H9 (cell line): ENCODE measurements at regions not wholly inside any gene's neighbourhood (a gene's known extent, or its start where the extent isn't known, plus 50 kb on each side); places are given as distances from the start of the nearest gene placed in this dataset.

Experiments
- DNase-seq: peaks from one replicate; pipeline ENCODE4 v3.0.0-alpha.2; 2017
- H2AFZ ChIP-seq: one replicate; pipeline ENCODE4 v1.6.1; 2013; ENCODE audit warnings: mild to moderate bottlenecking, low read length, control low read depth, moderate library complexity
- H2AK5ac ChIP-seq: 2 replicates; pipeline ENCODE4 v1.6.1; 2013; ENCODE audit warnings: low read length, control low read depth, mixed read lengths; ENCODE audit not compliant: insufficient read length
- H2BK120ac ChIP-seq: one replicate; pipeline ENCODE4 v1.6.1; 2013; ENCODE audit warnings: low read depth, mild to moderate bottlenecking, low read length, control low read depth, inconsistent platforms; ENCODE audit not compliant: poor library complexity, severe bottlenecking
- H2BK12ac ChIP-seq: 2 replicates; pipeline ENCODE4 v1.6.1; 2013; ENCODE audit warnings: low read length, control low read depth, mixed read lengths, low read depth; ENCODE audit not compliant: insufficient read length
- H2BK15ac ChIP-seq: 2 replicates; pipeline ENCODE4 v1.6.1; 2013; ENCODE audit warnings: low read depth, low read length, control low read depth
- H2BK20ac ChIP-seq: one replicate; pipeline ENCODE4 v1.6.1; 2013; ENCODE audit warnings: low read depth, mild to moderate bottlenecking, low read length, control low read depth, inconsistent platforms; ENCODE audit not compliant: poor library complexity, severe bottlenecking
- H2BK5ac ChIP-seq: 2 replicates; pipeline ENCODE4 v1.6.1; 2013; ENCODE audit warnings: low read length, control low read depth, mixed read lengths; ENCODE audit not compliant: insufficient read length
- H3K14ac ChIP-seq: 2 replicates; pipeline ENCODE4 v1.6.1; 2013; ENCODE audit warnings: low read length, control low read depth; ENCODE audit not compliant: insufficient read depth
- H3K18ac ChIP-seq: 2 replicates; pipeline ENCODE4 v1.6.1; 2013; ENCODE audit warnings: low read depth, mild to moderate bottlenecking, mixed read lengths, low read length, control low read depth; ENCODE audit not compliant: insufficient read length
- H3K23ac ChIP-seq: 2 replicates; pipeline ENCODE4 v1.6.1; 2013; ENCODE audit warnings: low read length, control low read depth, mixed read lengths, low read depth; ENCODE audit not compliant: insufficient read length
- H3K23me2 ChIP-seq: 2 replicates; pipeline ENCODE4 v1.6.1; 2013; ENCODE audit warnings: low read depth, mild to moderate bottlenecking, mixed read lengths, low read length, control low read depth; ENCODE audit not compliant: insufficient read length, poor library complexity, severe bottlenecking
- H3K27ac ChIP-seq: 2 replicates; pipeline ENCODE4 v1.5.1; 2013; ENCODE audit warnings: low read length, control low read depth, mixed read lengths, low read depth; ENCODE audit not compliant: insufficient read length
- H3K27me3 ChIP-seq: 2 replicates; pipeline ENCODE4 v1.6.1; 2013; ENCODE audit warnings: low read length, control low read depth, inconsistent platforms; ENCODE audit not compliant: insufficient read depth
- H3K4ac ChIP-seq: 2 replicates; pipeline ENCODE4 v1.6.1; 2013; ENCODE audit warnings: low read depth, mild to moderate bottlenecking, control low read depth, inconsistent platforms, low read length, moderate library complexity
- H3K4me1 ChIP-seq: 2 replicates; pipeline ENCODE4 v1.6.1; 2013; ENCODE audit warnings: low read length, control low read depth, inconsistent platforms; ENCODE audit not compliant: insufficient read depth
- H3K4me2 ChIP-seq: 2 replicates; pipeline ENCODE4 v1.6.1; 2013; ENCODE audit warnings: low read length, control low read depth, mixed read lengths; ENCODE audit not compliant: insufficient read length, insufficient read depth
- H3K56ac ChIP-seq: 2 replicates; pipeline ENCODE4 v1.6.1; 2013; ENCODE audit warnings: low read depth, mild to moderate bottlenecking, mixed read lengths, low read length, control low read depth; ENCODE audit not compliant: insufficient read length
- H3K79me1 ChIP-seq: 2 replicates; pipeline ENCODE4 v1.6.1; 2013; ENCODE audit warnings: low read depth, mild to moderate bottlenecking, moderate library complexity, low read length, control low read depth, inconsistent platforms; ENCODE audit not compliant: insufficient read depth, poor library complexity, severe bottlenecking
- H3K79me2 ChIP-seq: 2 replicates; pipeline ENCODE4 v1.6.1; 2013; ENCODE audit warnings: low read length, control low read depth, inconsistent platforms; ENCODE audit not compliant: insufficient read depth
- H3K9ac ChIP-seq: 2 replicates; pipeline ENCODE4 v1.6.1; 2013; ENCODE audit warnings: low read length, control low read depth, mixed read lengths; ENCODE audit not compliant: insufficient read length; ENCODE audit errors: extremely low read depth
- H3K9me3 ChIP-seq: one replicate; pipeline ENCODE4 v1.6.1; 2013; ENCODE audit warnings: low read depth, low read length, inconsistent platforms; ENCODE audit not compliant: control insufficient read depth
- H3T11ph ChIP-seq: one replicate; pipeline ENCODE4 v1.6.1; 2013; ENCODE audit warnings: mild to moderate bottlenecking, low read length, control low read depth, inconsistent platforms
- H4K20me1 ChIP-seq: one replicate; pipeline ENCODE4 v1.6.1; 2013; ENCODE audit not compliant: control insufficient read depth, insufficient read length, insufficient read depth
- H4K5ac ChIP-seq: 2 replicates; pipeline ENCODE4 v1.6.1; 2013; ENCODE audit warnings: low read depth, mild to moderate bottlenecking, mixed read lengths, low read length, control low read depth; ENCODE audit not compliant: insufficient read length
- H4K8ac ChIP-seq: replicated peaks from 2 replicates; pipeline ENCODE4 v1.6.1; 2013; ENCODE audit warnings: low read length, control low read depth, mixed read lengths, low read depth; ENCODE audit not compliant: insufficient read length
- H4K91ac ChIP-seq: 2 replicates; pipeline ENCODE4 v1.6.1; 2013; ENCODE audit warnings: low read depth, mild to moderate bottlenecking, moderate library complexity, mixed read lengths, low read length, control low read depth; ENCODE audit not compliant: insufficient read length
- H3K27ac Mint-ChIP-seq, 3 experiments: 2 replicates in 2 of 3; 3 replicates in 1 of 3; pipeline ENCODE4 v1.8.0; 2020 to 2021; ENCODE audit warnings: mixed read lengths in 3 of 3, mild to moderate bottlenecking in 1 of 3, moderate library complexity in 1 of 3
- H3K27me3 Mint-ChIP-seq: 2 replicates; pipeline ENCODE4 v1.8.0; 2021; ENCODE audit warnings: low read depth, mild to moderate bottlenecking, moderate library complexity, mixed read lengths
- H3K36me3 Mint-ChIP-seq, 3 experiments: 2 replicates in 2 of 3; 3 replicates in 1 of 3; pipeline ENCODE4 v1.8.0; 2020 to 2021; ENCODE audit warnings: low read depth in 3 of 3, mixed read lengths in 3 of 3; ENCODE audit not compliant: insufficient read depth in 1 of 3
- H3K4me1 Mint-ChIP-seq, 2 experiments: 2 replicates each; pipeline ENCODE4 v1.8.0; 2020; ENCODE audit warnings: mixed read lengths in 2 of 2
- H3K4me3 Mint-ChIP-seq, 2 experiments: 2 replicates in 1 of 2; 3 replicates in 1 of 2; pipeline ENCODE4 v1.8.0; 2020 to 2021; ENCODE audit warnings: mild to moderate bottlenecking in 2 of 2, mixed read lengths in 2 of 2, moderate library complexity in 1 of 2
- H3K9me3 Mint-ChIP-seq, 2 experiments: 2 replicates in 1 of 2; 3 replicates in 1 of 2; pipeline ENCODE4 v1.8.0; 2020; ENCODE audit warnings: mild to moderate bottlenecking in 2 of 2, mixed read lengths in 2 of 2, moderate library complexity in 1 of 2
- CTCF ChIP-seq: fragments of 200-600 bp; sonication (generic); conservative IDR thresholded peaks from 3 replicates; pipeline ENCODE4 v1.8.0; 2021; ENCODE audit warnings: antibody characterized with exemption, mild to moderate bottlenecking
- WGBS: extraction: QIAGEN DNeasy Blood & Tissue Kit; methylation state at CpG from one replicate; pipeline ENCODE4 v1.1.7; 2013; ENCODE audit warnings: missing lambda C conversion rate, low lambda C conversion rate, mixed read lengths; ENCODE audit not compliant: insufficient read length; ENCODE audit errors: extremely low coverage; 5-methylcytosine and 5-hydroxymethylcytosine counted together

GRCh38 chr1:14362331-14362730, 236.2 kb upstream of the KAZN start:
- H4K20me1 ChIP-seq: no peaks in the 10 kb centered on the region
- H3T11ph ChIP-seq: no peak overlapping the region
- H3K79me1 ChIP-seq: no peaks in the 10 kb centered on the region
- no peak overlapping the region for H3K9ac ChIP-seq
- H2BK15ac ChIP-seq: no peak overlapping the region
- H3K27me3 Mint-ChIP-seq: peaks cover 2% of the 10 kb centered on the region
- H2BK120ac ChIP-seq: no peak overlapping the region
- H3K4me1 ChIP-seq: no peaks in the 10 kb centered on the region
- H2BK12ac ChIP-seq: no peak overlapping the region
- no peak overlapping the region for H2BK20ac ChIP-seq
- H3K4me3 Mint-ChIP-seq: no peak overlapping the region
- H3K9me3 ChIP-seq: no peaks in the 10 kb centered on the region
- H3K23me2 ChIP-seq: no peaks in the 10 kb centered on the region
- no peak overlapping the region for H3K27ac ChIP-seq
- no peak overlapping the region for H2BK5ac ChIP-seq
- peaks cover 11 to 15% of the 10 kb centered on the region in 2 experiments for H3K4me1 Mint-ChIP-seq
- H3K27me3 ChIP-seq: no peaks in the 10 kb centered on the region
- H3K79me2 ChIP-seq: no peaks in the 10 kb centered on the region
- no peak overlapping the region for H3K4me2 ChIP-seq
- no peak overlapping the region for H4K91ac ChIP-seq
- DNase-seq: no peak
- H3K4ac ChIP-seq: no peak overlapping the region
- TF ChIP-seq CTCF: no peak
- H3K9me3 Mint-ChIP-seq: peaks cover 15 to 17% of the 10 kb centered on the region in 2 experiments
- H2AFZ ChIP-seq: no peak overlapping the region
- H3K27ac Mint-ChIP-seq: no peak overlapping the region
- H3K36me3 Mint-ChIP-seq: peaks cover 0 to 19% (median 4%) of the 10 kb centered on the region in 3 experiments; a peak in 4 of 7 replicates
- WGBS: no CpG with 5 or more reads among the region's 1 CpG
- H3K56ac ChIP-seq: no peak overlapping the region
- H3K23ac ChIP-seq: no peak overlapping the region
- H2AK5ac ChIP-seq: no peak overlapping the region
- no peak overlapping the region for H3K14ac ChIP-seq
- H4K8ac ChIP-seq: no peak overlapping the region
- H4K5ac ChIP-seq: no peak overlapping the region
- H3K18ac ChIP-seq: no peak overlapping the region
